IMR-90 (cell line): ENCODE measurements at regions not wholly inside any gene's neighbourhood (a gene's known extent, or its start where the extent isn't known, plus 50 kb on each side); places are given as distances from the start of the nearest gene placed in this dataset.

Source experiments
- ATAC-seq: fragments of 200-7000 bp; cut with Tn5 transposase; 2 replicates; pipeline ENCODE4 v1.9.1; 2020; ENCODE audit warnings: low read depth, mild to moderate bottlenecking, moderate library complexity
- BruUV-seq: library from RNA; stranded (reverse); fragments of 400-500 nt; replicated peaks from 2 replicates; lab custom pipeline; 2021; lab: Mats Ljungman, UMichigan
- CTCF ChIA-PET: fragments of 300-600 bp; formaldehyde crosslinking; extraction: SDS; loops from one replicate; lab custom pipeline; 2021; ENCODE audit warnings: antibody characterized with exemption; lab: Yijun Ruan, JAX
- POLR2A ChIA-PET: fragments of 300-600 bp; sonication (Branson Sonifier 250); formaldehyde crosslinking; loops from one replicate; lab custom pipeline; 2022; ENCODE audit warnings: antibody characterized with exemption; ENCODE audit not compliant: unreplicated experiment; lab: Charles Lee
- DNase-seq: peaks from one replicate; pipeline ENCODE4 v3.0.0; 2013
- H2AFZ ChIP-seq: replicated peaks from 2 replicates; pipeline ENCODE3; 2013; ENCODE audit warnings: low read length, mild to moderate bottlenecking; ENCODE audit not compliant: poor library complexity
- H2AK5ac ChIP-seq: 2 replicates; pipeline ENCODE4 v1.6.1; 2013; ENCODE audit warnings: low read depth, low read length, inconsistent platforms
- H2AK9ac ChIP-seq: replicated peaks from 2 replicates; pipeline ENCODE3; 2013; ENCODE audit warnings: mild to moderate bottlenecking, low read depth, low read length, moderate library complexity; ENCODE audit not compliant: poor library complexity
- H2BK120ac ChIP-seq: 2 replicates; pipeline ENCODE4 v1.6.1; 2013; ENCODE audit warnings: low read depth, low read length, inconsistent platforms
- H2BK15ac ChIP-seq: 3 replicates; pipeline ENCODE4 v1.6.1; 2013; ENCODE audit warnings: low read depth, low read length, inconsistent platforms
- H2BK20ac ChIP-seq: 2 replicates; pipeline ENCODE4 v1.6.1; 2013; ENCODE audit warnings: low read depth, mild to moderate bottlenecking, inconsistent platforms, low read length, moderate library complexity
- H2BK5ac ChIP-seq: 2 replicates; pipeline ENCODE4 v1.6.1; 2013; ENCODE audit warnings: mild to moderate bottlenecking, low read depth, low read length, inconsistent platforms; ENCODE audit not compliant: poor library complexity, severe bottlenecking
- H3K14ac ChIP-seq: replicated peaks from 2 replicates; pipeline ENCODE4 v1.6.1; 2013; ENCODE audit warnings: low read depth, low read length, inconsistent platforms
- H3K18ac ChIP-seq: 2 replicates; pipeline ENCODE4 v1.6.1; 2013; ENCODE audit warnings: low read depth, low read length, control low read depth
- H3K23ac ChIP-seq: 2 replicates; pipeline ENCODE4 v1.6.1; 2013; ENCODE audit warnings: low read depth, low read length, inconsistent platforms
- H3K27ac ChIP-seq: 2 replicates; pipeline ENCODE4 v1.5.1; 2013; ENCODE audit warnings: mild to moderate bottlenecking, control low read depth, low read length; ENCODE audit not compliant: insufficient read depth
- H3K27me3 ChIP-seq: 2 replicates; pipeline ENCODE4 v1.6.1; 2013; ENCODE audit warnings: low read length; ENCODE audit not compliant: control insufficient read depth, insufficient read depth
- H3K36me3 ChIP-seq: 2 replicates; pipeline ENCODE4 v1.6.1; 2013; ENCODE audit warnings: low read length, mixed read lengths; ENCODE audit not compliant: control insufficient read depth, insufficient read depth
- H3K4ac ChIP-seq: 2 replicates; pipeline ENCODE4 v1.6.1; 2013; ENCODE audit warnings: low read depth, low read length, inconsistent platforms
- H3K4me1 ChIP-seq: 2 replicates; pipeline ENCODE4 v1.6.1; 2013; ENCODE audit warnings: low read length, mixed read lengths; ENCODE audit not compliant: control insufficient read depth, insufficient read depth
- H3K4me2 ChIP-seq: 2 replicates; pipeline ENCODE4 v1.6.1; 2013; ENCODE audit warnings: low read depth, mild to moderate bottlenecking, control low read depth, low read length, moderate library complexity
- H3K4me3 ChIP-seq: 2 replicates; pipeline ENCODE4 v1.5.1; 2013; ENCODE audit warnings: low read depth, mild to moderate bottlenecking, control low read depth, low read length, moderate library complexity; ENCODE audit not compliant: insufficient read depth
- H3K56ac ChIP-seq: 2 replicates; pipeline ENCODE4 v1.6.1; 2013; ENCODE audit warnings: low read length, inconsistent platforms; ENCODE audit not compliant: insufficient read depth; ENCODE audit errors: extremely low read depth
- H3K79me1 ChIP-seq, 2 experiments: 2 replicates each; pipeline ENCODE4 v1.6.1; 2013; ENCODE audit warnings: low read length in 2 of 2, inconsistent platforms in 1 of 2, low read depth in 1 of 2
- H3K9ac ChIP-seq: 2 replicates; pipeline ENCODE4 v1.6.1; 2013; ENCODE audit warnings: low read depth, low read length, control low read depth
- H3K9me1 ChIP-seq: 2 replicates; pipeline ENCODE4 v1.6.1; 2013; ENCODE audit warnings: low read length, inconsistent platforms; ENCODE audit not compliant: insufficient read depth
- H3K9me3 ChIP-seq: 2 replicates; pipeline ENCODE4 v1.6.1; 2013; ENCODE audit warnings: low read length; ENCODE audit not compliant: control insufficient read depth, insufficient read depth
- H4K20me1 ChIP-seq: 2 replicates; pipeline ENCODE4 v1.6.1; 2013; ENCODE audit warnings: low read length, inconsistent platforms; ENCODE audit not compliant: insufficient read depth
- H4K5ac ChIP-seq: 2 replicates; pipeline ENCODE4 v1.6.1; 2013; ENCODE audit warnings: mild to moderate bottlenecking, low read depth, low read length, control low read depth
- H4K8ac ChIP-seq, 2 experiments: 2 replicates each; pipeline ENCODE4 v1.6.1; 2013; ENCODE audit warnings: low read depth in 2 of 2, low read length in 2 of 2, control low read depth in 1 of 2, inconsistent platforms in 1 of 2
- H4K91ac ChIP-seq: 2 replicates; pipeline ENCODE4 v1.6.1; 2013; ENCODE audit warnings: low read depth, low read length, inconsistent platforms; ENCODE audit not compliant: insufficient read depth
- CEBPB ChIP-seq: IDR thresholded peaks from 2 replicates; pipeline ENCODE4 v1.6.1; 2012; ENCODE audit warnings: low read depth, low read length, improper control_type of control experiment
- RFX5 ChIP-seq: IDR thresholded peaks from 2 replicates; pipeline ENCODE4 v1.8.0; 2012; ENCODE audit warnings: low read depth, mild to moderate bottlenecking, low read length, moderate library complexity
- WGBS, 2 experiments: methylation state at CpG; one replicate each; pipeline versions ENCODE4 v1.1.5 to v1.1.7; 2013; ENCODE audit warnings: missing lambda C conversion rate in 2 of 2; ENCODE audit not compliant: insufficient read length in 1 of 2; ENCODE audit errors: extremely low coverage in 2 of 2; 5-methylcytosine and 5-hydroxymethylcytosine counted together
- dilution Hi-C: fragments of 300-500 bp; cut with HindIII; formaldehyde crosslinking; loops from one replicate; pipeline ENCODE4 v1.14.3; 2018; ENCODE audit warnings: low sequenced_read_pairs; ENCODE audit not compliant: unreplicated experiment
- in situ Hi-C: fragments of 300-500 bp; cut with MboI; formaldehyde crosslinking; loops from 3 replicates; pipeline ENCODE4 v1.14.3; 2019; ENCODE audit warnings: low sequenced_read_pairs, inconsistent platforms, mixed read lengths
- intact Hi-C: fragments of 100-400 bp; cut with micrococcal nuclease; formaldehyde crosslinking; loops from 2 replicates; pipeline ENCODE4 v1.10.0; 2022
- TF ChIP-seq, protein P1 (sequence below): conservative IDR thresholded peaks from 2 replicates; pipeline ENCODE4 v1.5.1; 2012; ENCODE audit warnings: mild to moderate bottlenecking, low read depth, low read length, improper control_type of control experiment

DNA sequence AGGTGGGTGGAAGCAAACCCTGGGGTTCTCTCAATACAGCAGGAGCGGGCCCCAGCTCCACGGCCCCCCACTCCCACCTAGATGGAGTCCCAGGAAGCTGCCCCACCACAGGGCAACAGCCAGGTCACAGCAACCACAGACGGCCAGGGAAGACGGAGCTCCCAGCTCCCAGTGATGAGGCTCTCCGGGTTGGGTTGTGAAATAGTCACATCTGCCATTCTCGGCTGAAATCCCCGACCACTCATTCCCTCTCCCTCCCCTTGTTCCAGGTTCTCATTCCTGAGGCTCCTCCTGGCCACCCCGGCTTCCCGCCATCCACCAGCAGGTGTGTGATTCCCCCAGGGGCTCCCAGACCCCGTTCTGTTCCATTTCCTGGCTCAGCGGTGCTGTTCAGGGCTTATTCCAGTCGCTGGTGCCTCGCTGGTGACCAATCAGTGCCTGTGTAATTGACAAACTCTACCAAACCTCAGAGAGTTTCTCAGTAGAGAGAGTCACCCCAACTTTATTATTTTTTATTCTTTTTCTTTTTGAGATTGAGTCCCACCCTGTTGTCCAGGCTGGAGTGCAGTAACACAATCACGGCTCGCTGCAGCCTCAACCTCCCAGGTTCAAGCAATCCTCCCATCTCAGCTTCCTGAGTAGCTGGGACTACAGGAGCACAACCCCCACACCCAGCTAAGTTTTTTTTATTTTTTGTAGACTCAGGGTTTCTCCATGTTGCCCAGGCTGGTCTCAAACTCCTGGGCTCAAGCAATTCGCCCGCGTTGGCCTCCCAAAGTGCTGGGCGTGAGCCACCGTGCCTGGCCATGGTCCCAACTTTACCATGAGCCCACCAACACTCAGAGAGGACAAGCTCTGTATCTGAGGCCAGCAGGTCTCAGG is 63.2 kb downstream of the SHANK2 start:
- no peak overlapping the region for H2AK9ac ChIP-seq
- no peaks in the 10 kb centered on the region for H3K9me3 ChIP-seq
- no peak overlapping the region for H2BK15ac ChIP-seq
- in situ Hi-C loops, result no loop called here
- BruUV-seq, result no TSS peak
- dilution Hi-C loops, result no loop called here
- H3K9me1 ChIP-seq, result no peaks in the 10 kb centered on the region
- ChIA-PET POLR2A (no interaction called here), CTCF (no interaction called here)
- no peaks in the 10 kb centered on the region; the same call in 1 of the 2 replicates for H4K20me1 ChIP-seq
- intact Hi-C loops, result no loop called here
- no peak overlapping the region for H2BK5ac ChIP-seq
- H4K5ac ChIP-seq, result no peak overlapping the region
- ATAC-seq (no peak), DNase-seq (no peak)
- no peak overlapping the region for H3K14ac ChIP-seq
- H3K4me2 ChIP-seq, result no peak overlapping the region
- H2AFZ ChIP-seq, result no peak overlapping the region
- no peaks in the 10 kb centered on the region for H3K27me3 ChIP-seq
- H3K56ac ChIP-seq, result no peak overlapping the region
- H3K4me3 ChIP-seq, result no peak overlapping the region
- H2AK5ac ChIP-seq, result no peak overlapping the region
- H4K8ac ChIP-seq, result no peak overlapping the region
- 60% methylated on average over 1 of the region's 20 CpGs; no CpG with 5 or more reads in 1 of the 2 experiments for WGBS, 2 experiments
- H3K4ac ChIP-seq, result no peak overlapping the region
- no peak overlapping the region for H4K91ac ChIP-seq
- H3K18ac ChIP-seq, result no peak overlapping the region
- H3K4me1 ChIP-seq, result no peaks in the 10 kb centered on the region
- TF ChIP-seq, protein P1, sequence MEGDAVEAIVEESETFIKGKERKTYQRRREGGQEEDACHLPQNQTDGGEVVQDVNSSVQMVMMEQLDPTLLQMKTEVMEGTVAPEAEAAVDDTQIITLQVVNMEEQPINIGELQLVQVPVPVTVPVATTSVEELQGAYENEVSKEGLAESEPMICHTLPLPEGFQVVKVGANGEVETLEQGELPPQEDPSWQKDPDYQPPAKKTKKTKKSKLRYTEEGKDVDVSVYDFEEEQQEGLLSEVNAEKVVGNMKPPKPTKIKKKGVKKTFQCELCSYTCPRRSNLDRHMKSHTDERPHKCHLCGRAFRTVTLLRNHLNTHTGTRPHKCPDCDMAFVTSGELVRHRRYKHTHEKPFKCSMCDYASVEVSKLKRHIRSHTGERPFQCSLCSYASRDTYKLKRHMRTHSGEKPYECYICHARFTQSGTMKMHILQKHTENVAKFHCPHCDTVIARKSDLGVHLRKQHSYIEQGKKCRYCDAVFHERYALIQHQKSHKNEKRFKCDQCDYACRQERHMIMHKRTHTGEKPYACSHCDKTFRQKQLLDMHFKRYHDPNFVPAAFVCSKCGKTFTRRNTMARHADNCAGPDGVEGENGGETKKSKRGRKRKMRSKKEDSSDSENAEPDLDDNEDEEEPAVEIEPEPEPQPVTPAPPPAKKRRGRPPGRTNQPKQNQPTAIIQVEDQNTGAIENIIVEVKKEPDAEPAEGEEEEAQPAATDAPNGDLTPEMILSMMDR, result no peak
- no peak for TF ChIP-seq RFX5
- TF ChIP-seq CEBPB, result no peak
- H3K27ac ChIP-seq, result no peak overlapping the region
- H3K79me1 ChIP-seq, result no peaks in the 10 kb centered on the region
- H3K9ac ChIP-seq, result no peak overlapping the region
- H3K36me3 ChIP-seq, result peaks cover 3% of the 10 kb centered on the region; the same call in 1 of the 2 replicates
- no peak overlapping the region for H2BK120ac ChIP-seq
- H3K23ac ChIP-seq, result no peak overlapping the region
- no peak overlapping the region for H2BK20ac ChIP-seq
